GM18507 (cell line): ENCODE measurements at regions not wholly inside any gene's neighbourhood (a gene's known extent, or its start where the extent isn't known, plus 50 kb on each side); places are given as distances from the start of the nearest gene placed in this dataset.
A peak's percentile ranks its signal among the peaks of the same experiment; 100 is the strongest.
"Not testable (repeated sequence)": the region's sequence is repeated elsewhere in the genome, so short reads cannot be mapped to it uniquely, and the experiment has no call there.

Source experiments
- DNase-seq: peaks from one replicate; pipeline ENCODE4 v3.0.0; 2011; ENCODE audit warnings: low read depth; ENCODE audit not compliant: insufficient read length; ENCODE audit errors: extremely low spot score
- FAIRE-seq: peaks from 2 replicates; lab custom pipeline; 2011; peaks lifted over from hg19 to GRCh38; lab: Jason Lieb, UNC

DNA sequence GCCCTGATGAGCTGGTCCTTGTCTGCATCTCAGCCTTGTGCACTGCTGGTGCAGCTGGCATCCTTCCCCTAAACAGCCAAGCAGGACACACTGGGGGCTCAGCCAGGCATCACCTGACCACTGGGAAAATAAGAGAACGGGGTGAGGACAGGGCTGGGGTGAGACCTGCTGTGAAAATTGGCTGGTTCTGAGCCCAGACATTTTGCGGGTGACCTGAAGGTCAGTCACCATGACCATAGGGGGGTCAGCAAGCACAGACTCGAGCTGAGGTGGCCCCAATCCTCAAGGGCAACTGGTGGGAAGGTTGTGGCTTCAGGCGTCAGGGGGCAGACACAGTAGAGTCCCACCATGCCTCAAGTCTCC, 144.9 kb upstream of the TWIST2 start:
- no peak for DNase-seq
- FAIRE-seq: no peak

DNA sequence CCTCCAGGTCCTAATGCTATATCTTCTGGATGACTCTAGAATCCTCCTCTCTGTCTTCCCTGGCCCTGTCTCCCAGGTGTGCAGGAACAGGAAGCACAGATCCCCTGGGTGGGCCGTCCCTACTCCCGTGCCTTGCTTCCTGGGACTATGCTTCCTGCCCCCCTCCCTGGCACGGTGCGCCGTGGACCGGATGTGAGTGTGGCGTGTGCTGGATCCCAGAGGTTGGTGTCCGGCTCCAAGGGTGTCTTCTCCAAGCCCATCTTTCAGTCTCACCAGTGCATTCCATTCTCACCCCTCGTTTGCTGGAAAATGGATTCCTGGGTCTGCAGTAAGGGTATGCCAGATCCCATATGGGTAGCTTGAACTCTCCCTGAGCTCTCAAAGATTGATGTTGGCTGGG, 144.4 kb upstream of the TWIST2 start:
- DNase-seq (no peak), FAIRE-seq (no peak)

- DNase-seq (no peak), FAIRE-seq (no peak)
Observed at GRCh38 chr2:238704471-238705225, 143.2 kb upstream of the TWIST2 start.

- no peak for DNase-seq
- no peak for FAIRE-seq
Observed at GRCh38 chr2:238706163-238706562, 141.7 kb upstream of the TWIST2 start.

GRCh38 chr2:238706673-238707072, 141.2 kb upstream of the TWIST2 start:
- FAIRE-seq (no peak), DNase-seq (no peak)

DNA sequence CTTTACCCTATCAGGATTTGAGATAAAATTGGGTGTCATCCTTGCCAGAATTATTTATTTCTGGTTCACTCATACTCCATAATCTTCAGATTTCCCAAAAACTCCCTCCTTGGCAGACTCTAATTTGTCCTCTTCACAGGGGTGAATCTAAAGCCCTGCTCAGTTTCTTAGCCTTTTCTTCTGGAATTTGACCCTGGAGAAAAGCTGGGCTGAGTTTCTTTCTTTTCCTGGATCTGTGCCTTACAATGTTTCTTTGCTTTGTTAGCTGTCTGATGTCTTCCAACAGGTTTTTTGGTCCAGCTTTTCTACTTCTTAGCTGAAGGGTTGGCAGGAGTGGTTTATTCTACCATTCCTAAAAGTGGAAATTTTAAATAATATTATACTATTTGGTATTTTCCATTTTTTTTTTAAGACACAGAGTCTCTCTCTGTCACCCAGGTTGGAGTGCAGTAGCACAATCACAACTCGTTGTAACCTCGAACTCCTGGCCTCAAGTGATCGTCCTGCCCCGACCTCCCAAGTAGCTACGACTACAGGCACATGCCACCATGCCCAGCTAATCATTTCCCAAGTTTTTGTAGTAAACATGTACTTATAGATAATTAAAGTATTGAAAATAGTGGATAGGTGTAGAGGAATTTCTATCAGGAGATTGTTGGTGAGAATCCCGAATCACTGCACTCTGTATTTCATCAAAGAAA, 138.4 kb upstream of the TWIST2 start:
- FAIRE-seq: no peak
- no peak for DNase-seq

DNA sequence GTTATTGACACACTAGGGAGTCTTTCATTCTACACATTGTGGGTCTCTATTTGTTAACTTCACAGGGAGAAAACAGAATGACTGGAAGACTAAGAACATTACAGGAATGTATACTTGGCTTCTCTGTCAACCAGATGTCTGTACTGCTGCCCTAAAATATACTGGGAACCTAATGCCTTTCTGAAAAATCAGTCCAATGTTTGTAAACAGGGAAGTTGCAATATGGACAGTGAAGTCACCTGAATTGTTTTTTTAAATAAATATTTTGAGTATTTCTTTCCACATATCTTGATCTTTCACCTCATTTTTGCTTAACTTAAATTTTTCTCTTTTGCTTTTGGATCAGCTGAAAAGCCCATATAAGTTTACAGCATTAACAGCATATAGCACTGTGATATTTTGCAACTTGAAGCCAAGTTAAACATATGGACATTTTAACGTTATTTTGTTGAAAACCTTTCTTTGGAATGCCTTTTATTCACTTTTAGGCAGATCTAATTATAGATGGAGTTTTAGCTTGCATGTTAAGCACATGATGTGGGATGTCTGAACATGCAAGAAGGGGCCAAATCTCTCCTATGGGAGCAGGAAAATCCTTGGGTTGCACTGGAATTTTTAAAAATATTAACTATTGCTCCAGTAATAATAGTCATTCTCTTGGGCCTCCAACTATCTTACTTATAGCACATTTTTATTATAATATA, 137.7 kb upstream of the TWIST2 start:
- FAIRE-seq (no peak), DNase-seq (no peak)

- no peak for DNase-seq
- no peak for FAIRE-seq
Observed at GRCh38 chr2:238710787-238711186, 137.1 kb upstream of the TWIST2 start.

DNA sequence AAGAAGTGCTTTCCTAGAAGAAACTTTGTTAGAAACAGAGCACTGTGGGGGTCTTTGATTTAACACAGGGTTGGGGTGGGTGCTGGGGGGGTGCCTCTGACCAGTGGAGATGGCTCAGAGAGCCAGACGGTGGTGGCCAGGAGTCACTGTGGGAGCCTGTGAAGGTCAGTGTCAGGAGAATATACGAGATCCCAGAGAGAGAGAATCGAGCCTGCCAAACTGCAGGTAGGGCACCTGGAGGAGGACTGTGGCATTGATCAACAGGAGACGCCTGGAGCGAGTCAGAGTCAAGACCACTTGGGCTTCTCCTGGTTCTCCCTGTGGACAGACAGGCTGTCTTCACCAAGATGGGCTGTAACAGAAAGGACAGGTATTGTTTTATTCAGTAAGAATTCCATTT, 136.5 kb upstream of the TWIST2 start:
- DNase-seq (no peak), FAIRE-seq (no peak)

DNA sequence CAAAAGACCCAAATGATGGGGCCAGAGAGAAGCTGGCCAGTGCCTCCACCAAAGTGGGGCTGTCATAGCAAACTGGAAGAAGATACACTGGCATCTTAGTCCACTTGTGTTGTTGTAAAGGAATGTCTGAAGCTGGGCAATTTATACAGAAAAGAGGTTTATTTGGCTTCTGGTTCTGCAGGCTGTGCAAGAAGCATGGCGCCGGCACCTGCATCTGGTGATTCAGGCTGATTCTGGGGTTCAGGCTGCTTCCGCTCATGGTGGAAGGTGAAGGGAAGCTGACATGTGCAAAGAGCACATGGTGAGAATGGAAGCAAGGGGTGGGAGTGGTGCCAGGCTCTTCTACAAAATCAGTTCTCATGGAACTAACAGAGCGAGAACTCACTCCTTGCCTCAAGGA, 135.9 kb upstream of the TWIST2 start:
- DNase-seq (no peak), FAIRE-seq (no peak)

GRCh38 chr2:238713198-238713826, 134.6 kb upstream of the TWIST2 start:
- DNase-seq: no peak
- no peak for FAIRE-seq

GRCh38 chr2:238714038-238714528, 133.8 kb upstream of the TWIST2 start:
- DNase-seq (no peak), FAIRE-seq (no peak)

GRCh38 chr2:238716171-238716570, 131.7 kb upstream of the TWIST2 start:
- DNase-seq (no peak), FAIRE-seq (no peak)

GRCh38 chr2:238716585-238716984, 131.3 kb upstream of the TWIST2 start:
- DNase-seq (no peak), FAIRE-seq (no peak)

- no peak for FAIRE-seq
- no peak for DNase-seq
Observed at GRCh38 chr2:238717084-238717483, 130.8 kb upstream of the TWIST2 start.

DNA sequence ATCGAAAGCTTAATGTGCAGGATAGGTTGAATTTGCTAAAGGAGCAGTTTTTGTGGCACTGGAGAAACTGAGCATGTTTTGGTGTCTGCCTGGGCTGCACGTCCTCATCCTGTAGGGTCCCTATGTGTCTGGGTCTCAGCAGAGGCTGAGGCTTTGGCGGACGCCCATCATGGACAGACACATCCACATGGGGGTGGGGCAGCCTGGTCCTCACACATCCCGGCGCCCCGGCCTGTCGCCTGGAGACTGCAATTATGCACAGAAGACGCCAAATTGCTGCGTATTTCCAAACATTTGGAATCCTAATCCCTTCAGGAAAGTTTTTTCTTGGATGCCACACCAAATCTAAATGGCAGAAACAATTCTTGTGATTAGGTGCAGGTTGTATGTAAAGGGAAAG, 128.2 kb upstream of the TWIST2 start:
- FAIRE-seq: no peak
- DNase-seq: no peak

GRCh38 chr2:238720232-238720672, 127.6 kb upstream of the TWIST2 start:
- FAIRE-seq: no peak
- peak; percentile 9 for DNase-seq

GRCh38 chr2:238722181-238722580, 125.7 kb upstream of the TWIST2 start:
- FAIRE-seq: no peak
- no peak for DNase-seq

GRCh38 chr2:238722883-238723282, 125.0 kb upstream of the TWIST2 start:
- FAIRE-seq (no peak), DNase-seq (no peak)

DNA sequence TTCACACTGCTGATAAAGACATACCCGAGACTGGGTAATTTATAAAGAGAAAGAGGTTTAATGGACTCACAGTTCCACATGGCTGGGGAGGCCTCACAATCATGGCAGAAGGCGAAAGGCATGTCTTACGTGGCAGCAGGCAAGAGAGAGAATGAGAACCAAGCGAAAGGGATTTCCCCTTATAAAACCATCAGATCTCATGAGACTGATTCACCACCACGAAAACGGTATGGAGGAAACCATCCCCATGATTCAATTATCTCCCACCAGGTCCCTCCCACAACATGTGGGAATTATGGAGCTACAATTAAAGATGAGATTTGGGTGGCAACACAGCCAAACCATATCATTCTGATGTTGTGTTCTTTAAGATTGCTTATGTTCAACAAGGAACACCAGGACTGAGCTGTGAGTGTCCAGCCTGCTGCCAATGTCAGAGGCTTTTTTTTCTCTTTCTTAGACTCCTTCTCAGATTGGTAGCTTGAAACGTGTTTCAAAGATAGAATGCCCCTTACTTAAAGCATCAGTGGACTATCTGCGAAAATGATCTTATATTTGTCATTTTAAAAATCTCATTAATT, 124.1 kb upstream of the TWIST2 start:
- DNase-seq, FAIRE-seq: not testable (repeated sequence)
